K562 (cell line): ENCODE measurements at regions not wholly inside any gene's neighbourhood (a gene's known extent, or its start where the extent isn't known, plus 50 kb on each side); places are given as distances from the start of the nearest gene placed in this dataset.

Experiments
- ELF2 ChIP-seq: fragments of 250-450 bp; sonication (Bioruptor Pico); IDR thresholded peaks from 2 replicates; pipeline ENCODE4 v1.5.0; 2021; ENCODE audit warnings: mild to moderate bottlenecking
- ELF4 ChIP-seq: fragments of 450-650 bp; formaldehyde crosslinking; IDR thresholded peaks from 2 replicates; pipeline ENCODE4 v1.4.0; 2022; ENCODE audit warnings: missing genetic modification characterization
- FOXP1 ChIP-seq: sonication (generic); formaldehyde crosslinking; IDR thresholded peaks from 2 replicates; pipeline ENCODE4 v1.8.0; 2022; ENCODE audit warnings: mild to moderate bottlenecking, missing genetic modification reagents
- HIVEP1 ChIP-seq: fragments of 250-450 bp; sonication (Bioruptor Pico); IDR thresholded peaks from 2 replicates; pipeline ENCODE4 v1.4.0; 2020; ENCODE audit warnings: mild to moderate bottlenecking
- KDM5B ChIP-seq: fragments of 200-600 bp; sonication (generic); IDR thresholded peaks from 2 replicates; pipeline ENCODE4 v1.6.1; 2012; ENCODE audit warnings: low read depth, mild to moderate bottlenecking, moderate library complexity, low read length, control low read depth, inconsistent platforms; ENCODE audit not compliant: insufficient replicate concordance
- NELFE ChIP-seq: IDR thresholded peaks from 2 replicates; pipeline ENCODE4 v1.6.1; 2011; ENCODE audit warnings: mild to moderate bottlenecking; ENCODE audit not compliant: insufficient read depth, insufficient read length
- PBX2 ChIP-seq, 2 experiments: IDR thresholded peaks in 1 of 2; conservative IDR thresholded peaks in 1 of 2; 2 replicates each; pipeline ENCODE4 v1.6.1; 2016; ENCODE audit warnings: low read depth in 2 of 2, mild to moderate bottlenecking in 1 of 2, missing compliant biosample characterization in 1 of 2, missing genetic modification characterization in 1 of 2, moderate library complexity in 1 of 2
- POLR2H ChIP-seq: IDR thresholded peaks from 2 replicates; pipeline ENCODE4 v1.6.1; 2016; ENCODE audit warnings: missing genetic modification characterization, low read depth, mild to moderate bottlenecking, control low read depth, missing compliant biosample characterization, moderate library complexity
- SMARCA4 ChIP-seq: fragments of 450-650 bp; IDR thresholded peaks from 2 replicates; pipeline ENCODE4 v1.6.1; 2016
- ZC3H8 ChIP-seq: fragments of 450-650 bp; IDR thresholded peaks from 2 replicates; pipeline ENCODE4 v1.6.1; 2017
- ZNF511 ChIP-seq: sonication (generic); formaldehyde crosslinking; IDR thresholded peaks from 2 replicates; pipeline ENCODE4 v1.8.0; 2022; ENCODE audit warnings: mild to moderate bottlenecking, missing genetic modification reagents

- TF ChIP-seq HIVEP1 (CRISPR knock-in tag): no peak
- no peak for TF ChIP-seq PBX2 (CRISPR knock-in tag; IDR thresholded peaks at IDR 0.05; ENCODE audit: low read depth)
- TF ChIP-seq PBX2 (tag; conservative IDR thresholded peaks at IDR 0.05; ENCODE audit: low read depth): no peak
- no peak for TF ChIP-seq KDM5B
- TF ChIP-seq SMARCA4: no peak
- TF ChIP-seq ZC3H8: no peak
- no peak for TF ChIP-seq NELFE
- no peak for TF ChIP-seq ELF2 (CRISPR knock-in tag)
- no peak for TF ChIP-seq ELF4 (CRISPR knock-in tag)
- no peak for TF ChIP-seq FOXP1
- no peak for TF ChIP-seq POLR2H (tag)
- TF ChIP-seq ZNF511 (CRISPR knock-in tag): no peak
Observed at GRCh38 chr13:56900549-56901279, 240.0 kb upstream of the PRR20A start (continued).
